IMR-90 (cell line): ENCODE measurements at regions not wholly inside any gene's neighbourhood (a gene's known extent, or its start where the extent isn't known, plus 50 kb on each side); places are given as distances from the start of the nearest gene placed in this dataset.

Experiments
- ATAC-seq: fragments of 200-7000 bp; cut with Tn5 transposase; 2 replicates; pipeline ENCODE4 v1.9.1; 2020; ENCODE audit warnings: low read depth, mild to moderate bottlenecking, moderate library complexity
- BruUV-seq: library from RNA; stranded (reverse); fragments of 400-500 nt; replicated peaks from 2 replicates; lab custom pipeline; 2021; lab: Mats Ljungman, UMichigan
- CTCF ChIA-PET: fragments of 300-600 bp; formaldehyde crosslinking; extraction: SDS; loops from one replicate; lab custom pipeline; 2021; ENCODE audit warnings: antibody characterized with exemption; lab: Yijun Ruan, JAX
- POLR2A ChIA-PET: fragments of 300-600 bp; sonication (Branson Sonifier 250); formaldehyde crosslinking; loops from one replicate; lab custom pipeline; 2022; ENCODE audit warnings: antibody characterized with exemption; ENCODE audit not compliant: unreplicated experiment; lab: Charles Lee
- DNase-seq: peaks from one replicate; pipeline ENCODE4 v3.0.0; 2013
- H2AFZ ChIP-seq: replicated peaks from 2 replicates; pipeline ENCODE3; 2013; ENCODE audit warnings: low read length, mild to moderate bottlenecking; ENCODE audit not compliant: poor library complexity
- H2AK5ac ChIP-seq: 2 replicates; pipeline ENCODE4 v1.6.1; 2013; ENCODE audit warnings: low read depth, low read length, inconsistent platforms
- H2AK9ac ChIP-seq: replicated peaks from 2 replicates; pipeline ENCODE3; 2013; ENCODE audit warnings: mild to moderate bottlenecking, low read depth, low read length, moderate library complexity; ENCODE audit not compliant: poor library complexity
- H2BK120ac ChIP-seq: 2 replicates; pipeline ENCODE4 v1.6.1; 2013; ENCODE audit warnings: low read depth, low read length, inconsistent platforms
- H2BK15ac ChIP-seq: 3 replicates; pipeline ENCODE4 v1.6.1; 2013; ENCODE audit warnings: low read depth, low read length, inconsistent platforms
- H2BK20ac ChIP-seq: 2 replicates; pipeline ENCODE4 v1.6.1; 2013; ENCODE audit warnings: low read depth, mild to moderate bottlenecking, inconsistent platforms, low read length, moderate library complexity
- H2BK5ac ChIP-seq: 2 replicates; pipeline ENCODE4 v1.6.1; 2013; ENCODE audit warnings: mild to moderate bottlenecking, low read depth, low read length, inconsistent platforms; ENCODE audit not compliant: poor library complexity, severe bottlenecking
- H3K14ac ChIP-seq: replicated peaks from 2 replicates; pipeline ENCODE4 v1.6.1; 2013; ENCODE audit warnings: low read depth, low read length, inconsistent platforms
- H3K18ac ChIP-seq: 2 replicates; pipeline ENCODE4 v1.6.1; 2013; ENCODE audit warnings: low read depth, low read length, control low read depth
- H3K23ac ChIP-seq: 2 replicates; pipeline ENCODE4 v1.6.1; 2013; ENCODE audit warnings: low read depth, low read length, inconsistent platforms
- H3K27ac ChIP-seq: 2 replicates; pipeline ENCODE4 v1.5.1; 2013; ENCODE audit warnings: mild to moderate bottlenecking, control low read depth, low read length; ENCODE audit not compliant: insufficient read depth
- H3K27me3 ChIP-seq: 2 replicates; pipeline ENCODE4 v1.6.1; 2013; ENCODE audit warnings: low read length; ENCODE audit not compliant: control insufficient read depth, insufficient read depth
- H3K36me3 ChIP-seq: 2 replicates; pipeline ENCODE4 v1.6.1; 2013; ENCODE audit warnings: low read length, mixed read lengths; ENCODE audit not compliant: control insufficient read depth, insufficient read depth
- H3K4ac ChIP-seq: 2 replicates; pipeline ENCODE4 v1.6.1; 2013; ENCODE audit warnings: low read depth, low read length, inconsistent platforms
- H3K4me1 ChIP-seq: 2 replicates; pipeline ENCODE4 v1.6.1; 2013; ENCODE audit warnings: low read length, mixed read lengths; ENCODE audit not compliant: control insufficient read depth, insufficient read depth
- H3K4me2 ChIP-seq: 2 replicates; pipeline ENCODE4 v1.6.1; 2013; ENCODE audit warnings: low read depth, mild to moderate bottlenecking, control low read depth, low read length, moderate library complexity
- H3K4me3 ChIP-seq: 2 replicates; pipeline ENCODE4 v1.5.1; 2013; ENCODE audit warnings: low read depth, mild to moderate bottlenecking, control low read depth, low read length, moderate library complexity; ENCODE audit not compliant: insufficient read depth
- H3K56ac ChIP-seq: 2 replicates; pipeline ENCODE4 v1.6.1; 2013; ENCODE audit warnings: low read length, inconsistent platforms; ENCODE audit not compliant: insufficient read depth; ENCODE audit errors: extremely low read depth
- H3K79me1 ChIP-seq, 2 experiments: 2 replicates each; pipeline ENCODE4 v1.6.1; 2013; ENCODE audit warnings: low read length in 2 of 2, inconsistent platforms in 1 of 2, low read depth in 1 of 2
- H3K9ac ChIP-seq: 2 replicates; pipeline ENCODE4 v1.6.1; 2013; ENCODE audit warnings: low read depth, low read length, control low read depth
- H3K9me1 ChIP-seq: 2 replicates; pipeline ENCODE4 v1.6.1; 2013; ENCODE audit warnings: low read length, inconsistent platforms; ENCODE audit not compliant: insufficient read depth
- H3K9me3 ChIP-seq: 2 replicates; pipeline ENCODE4 v1.6.1; 2013; ENCODE audit warnings: low read length; ENCODE audit not compliant: control insufficient read depth, insufficient read depth
- H4K20me1 ChIP-seq: 2 replicates; pipeline ENCODE4 v1.6.1; 2013; ENCODE audit warnings: low read length, inconsistent platforms; ENCODE audit not compliant: insufficient read depth
- H4K5ac ChIP-seq: 2 replicates; pipeline ENCODE4 v1.6.1; 2013; ENCODE audit warnings: mild to moderate bottlenecking, low read depth, low read length, control low read depth
- H4K8ac ChIP-seq, 2 experiments: 2 replicates each; pipeline ENCODE4 v1.6.1; 2013; ENCODE audit warnings: low read depth in 2 of 2, low read length in 2 of 2, control low read depth in 1 of 2, inconsistent platforms in 1 of 2
- H4K91ac ChIP-seq: 2 replicates; pipeline ENCODE4 v1.6.1; 2013; ENCODE audit warnings: low read depth, low read length, inconsistent platforms; ENCODE audit not compliant: insufficient read depth
- BHLHE40 ChIP-seq: fragments of 150-350 bp; IDR thresholded peaks from 2 replicates; pipeline ENCODE4 v1.6.1; 2016; ENCODE audit warnings: mild to moderate bottlenecking, low read depth, low read length
- CEBPB ChIP-seq: IDR thresholded peaks from 2 replicates; pipeline ENCODE4 v1.6.1; 2012; ENCODE audit warnings: low read depth, low read length, improper control_type of control experiment
- CHD1 ChIP-seq: IDR thresholded peaks from 2 replicates; pipeline ENCODE4 v1.6.1; 2012; ENCODE audit warnings: low read depth, low read length, improper control_type of control experiment
- CTCF ChIP-seq: conservative IDR thresholded peaks from 2 replicates; pipeline ENCODE4 v1.5.1; 2012; ENCODE audit warnings: mild to moderate bottlenecking, low read depth, low read length, improper control_type of control experiment
- ELK1 ChIP-seq: fragments of 150-350 bp; IDR thresholded peaks from 2 replicates; pipeline ENCODE4 v1.6.1; 2016; ENCODE audit warnings: low read depth, mild to moderate bottlenecking, low read length, moderate library complexity, borderline replicate concordance
- FOS ChIP-seq: fragments of 150-350 bp; IDR thresholded peaks from 2 replicates; pipeline ENCODE4 v1.6.1; 2016; ENCODE audit warnings: low read depth, low read length
- MAFK ChIP-seq: IDR thresholded peaks from 2 replicates; pipeline ENCODE4 v1.6.1; 2012; ENCODE audit warnings: low read depth, low read length, improper control_type of control experiment
- MAZ ChIP-seq: IDR thresholded peaks from 2 replicates; pipeline ENCODE4 v1.6.1; 2012; ENCODE audit warnings: low read depth, mild to moderate bottlenecking, low read length, improper control_type of control experiment, moderate library complexity, borderline replicate concordance
- MXI1 ChIP-seq: IDR thresholded peaks from 2 replicates; pipeline ENCODE4 v1.6.1; 2012; ENCODE audit warnings: low read depth, mild to moderate bottlenecking, low read length, moderate library complexity, borderline replicate concordance
- NFE2L2 ChIP-seq: fragments of 150-350 bp; IDR thresholded peaks from 2 replicates; pipeline ENCODE4 v1.6.1; 2016; ENCODE audit warnings: low read depth, mild to moderate bottlenecking, low read length
- POLR2A ChIP-seq: IDR thresholded peaks from 2 replicates; pipeline ENCODE4 v1.6.1; 2012; ENCODE audit warnings: mild to moderate bottlenecking, low read depth, low read length
- RAD21 ChIP-seq: IDR thresholded peaks from 2 replicates; pipeline ENCODE4 v1.6.1; 2012; ENCODE audit warnings: low read length, improper control_type of control experiment
- RCOR1 ChIP-seq: IDR thresholded peaks from 2 replicates; pipeline ENCODE4 v1.6.1; 2012; ENCODE audit warnings: mild to moderate bottlenecking, low read length, improper control_type of control experiment; ENCODE audit not compliant: insufficient replicate concordance
- RFX5 ChIP-seq: IDR thresholded peaks from 2 replicates; pipeline ENCODE4 v1.8.0; 2012; ENCODE audit warnings: low read depth, mild to moderate bottlenecking, low read length, moderate library complexity
- SMC3 ChIP-seq: fragments of 150-350 bp; IDR thresholded peaks from 2 replicates; pipeline ENCODE4 v1.6.1; 2016; ENCODE audit warnings: low read depth, mild to moderate bottlenecking, antibody characterized with exemption, low read length, moderate library complexity
- USF2 ChIP-seq: fragments of 150-350 bp; IDR thresholded peaks from 2 replicates; pipeline ENCODE4 v1.6.1; 2017; ENCODE audit warnings: mild to moderate bottlenecking, antibody characterized with exemption, low read length, low read depth
- WGBS, 2 experiments: methylation state at CpG; one replicate each; pipeline versions ENCODE4 v1.1.5 to v1.1.7; 2013; ENCODE audit warnings: missing lambda C conversion rate in 2 of 2; ENCODE audit not compliant: insufficient read length in 1 of 2; ENCODE audit errors: extremely low coverage in 2 of 2; 5-methylcytosine and 5-hydroxymethylcytosine counted together
- dilution Hi-C: fragments of 300-500 bp; cut with HindIII; formaldehyde crosslinking; loops from one replicate; pipeline ENCODE4 v1.14.3; 2018; ENCODE audit warnings: low sequenced_read_pairs; ENCODE audit not compliant: unreplicated experiment
- in situ Hi-C: fragments of 300-500 bp; cut with MboI; formaldehyde crosslinking; loops from 3 replicates; pipeline ENCODE4 v1.14.3; 2019; ENCODE audit warnings: low sequenced_read_pairs, inconsistent platforms, mixed read lengths
- intact Hi-C: fragments of 100-400 bp; cut with micrococcal nuclease; formaldehyde crosslinking; loops from 2 replicates; pipeline ENCODE4 v1.10.0; 2022

- dilution Hi-C loops: no loop called here
- Histone ChIP-seq H3K9me1 (no peaks in the 10 kb centered on the region), H4K5ac (no peak overlapping the region), H3K4ac (no peak overlapping the region), H3K27me3 (no peaks in the 10 kb centered on the region), H3K18ac (no peak overlapping the region), H4K20me1 (no peaks in the 10 kb centered on the region), H3K14ac (no peak overlapping the region), H2BK5ac (no peak overlapping the region), H4K8ac (no peak overlapping the region), H3K36me3 (no peaks in the 10 kb centered on the region), H3K27ac (no peak overlapping the region), H2BK20ac (no peak overlapping the region), H2AFZ (no peak overlapping the region), H2BK15ac (no peak overlapping the region), H2AK9ac (no peak overlapping the region), H3K79me1 (no peaks in the 10 kb centered on the region), H3K9me3 (no peaks in the 10 kb centered on the region), H3K4me3 (no peak overlapping the region), H3K4me2 (no peak overlapping the region), H3K56ac (no peak overlapping the region), H2AK5ac (no peak overlapping the region), H4K91ac (no peak overlapping the region), H3K4me1 (no peaks in the 10 kb centered on the region), H3K23ac (no peak overlapping the region), H3K9ac (no peak overlapping the region), H2BK120ac (no peak overlapping the region)
- TF ChIP-seq NFE2L2 (no peak), CHD1 (no peak), RAD21 (no peak), FOS (no peak), ELK1 (no peak), MAZ (no peak), MAFK (no peak), USF2 (no peak), CEBPB (no peak), MXI1 (no peak), RCOR1 (no peak), RFX5 (no peak), POLR2A (no peak), BHLHE40 (no peak), SMC3 (no peak), CTCF (no peak)
- ChIA-PET CTCF (no interaction called here), POLR2A (no interaction called here)
- in situ Hi-C loops: no loop called here
- DNase-seq: no peak
- intact Hi-C loops: no loop called here
- no peak for ATAC-seq
- no CpG with 5 or more reads among the region's 2 CpGs for WGBS, 2 experiments
- BruUV-seq: no TSS peak
These were observed 1008.0 kb downstream of the GLUD2 start for GRCh38 chrX:122055460-122055859.
